Ovary (tissue), 7 donors: ENCODE measurements at regions not wholly inside any gene's neighbourhood (a gene's known extent, or its start where the extent isn't known, plus 50 kb on each side); places are given as distances from the start of the nearest gene placed in this dataset.

Experiments
- DNase-seq, 5 donors: peaks; one replicate each; pipeline ENCODE4 v3.0.0-alpha.2; 2019 to 2020
- H3K27ac ChIP-seq, 2 donors: fragments of 200-600 bp; one replicate each; pipeline versions ENCODE4 v1.5.1 to v1.8.0; 2019 to 2022
- H3K27me3 ChIP-seq: fragments of 200-600 bp; one replicate; pipeline ENCODE4 v1.8.0; 2022
- H3K36me3 ChIP-seq: fragments of 200-600 bp; sonication (generic); one replicate; pipeline ENCODE4 v1.5.1; 2019
- H3K4me1 ChIP-seq: one replicate; pipeline ENCODE4 v1.8.1; 2013; ENCODE audit warnings: mild to moderate bottlenecking, moderate library complexity; ENCODE audit not compliant: insufficient read depth
- H3K4me3 ChIP-seq: fragments of 200-600 bp; sonication (generic); one replicate; pipeline ENCODE4 v1.5.1; 2017
- H3K9me3 ChIP-seq, 2 donors: fragments of 200-600 bp in 1 of 2; sonication (generic) in 1 of 2; one replicate each; pipeline versions ENCODE4 v1.5.1 to v1.8.1; 2013 to 2019; ENCODE audit warnings: mild to moderate bottlenecking in 1 of 2, moderate library complexity in 1 of 2
- CTCF ChIP-seq, 3 donors: fragments of 450-650 bp in 2 of 3; fragments of 200-600 bp in 1 of 3; IDR thresholded peaks; one replicate each; pipeline versions ENCODE4 v1.5.1 to v1.8.0; 2016 to 2022; ENCODE audit warnings: antibody characterized with exemption in 3 of 3, mild to moderate bottlenecking in 1 of 3
- EP300 ChIP-seq: sonication (generic); formaldehyde crosslinking; IDR thresholded peaks from one replicate; pipeline ENCODE4 v1.6.1; 2017; ENCODE audit warnings: antibody characterized with exemption
- POLR2A ChIP-seq: fragments of 450-650 bp; IDR thresholded peaks from one replicate; pipeline ENCODE4 v1.6.1; 2017; ENCODE audit warnings: antibody characterized with exemption, mild to moderate bottlenecking, moderate library complexity
- WGBS, 3 donors: extraction: QIAGEN DNeasy Blood & Tissue Kit in 1 of 3; methylation state at CpG; one replicate each; pipeline versions ENCODE4 v1.1.5 to v1.1.7; 2013 to 2017; 5-methylcytosine and 5-hydroxymethylcytosine counted together
- intact Hi-C, 4 donors: fragments of 100-400 bp; cut with DNase I; formaldehyde crosslinking; loops; one replicate each; pipeline versions ENCODE4 v1.11.0 to v1.15.1; 2022 to 2023
- donor health status: DM: no; HTN: no; CAD: no; lungs with moderate emphysema.
- donor health status: DM: no; HTN: no; CAD: no.
- donor health status: Bipolar disorder and iron deficiency.
- donor health status: DM: no; HTN: no; CAD: no.
- donor health status: DM: yes; HTN: yes; CAD: no.

DNA sequence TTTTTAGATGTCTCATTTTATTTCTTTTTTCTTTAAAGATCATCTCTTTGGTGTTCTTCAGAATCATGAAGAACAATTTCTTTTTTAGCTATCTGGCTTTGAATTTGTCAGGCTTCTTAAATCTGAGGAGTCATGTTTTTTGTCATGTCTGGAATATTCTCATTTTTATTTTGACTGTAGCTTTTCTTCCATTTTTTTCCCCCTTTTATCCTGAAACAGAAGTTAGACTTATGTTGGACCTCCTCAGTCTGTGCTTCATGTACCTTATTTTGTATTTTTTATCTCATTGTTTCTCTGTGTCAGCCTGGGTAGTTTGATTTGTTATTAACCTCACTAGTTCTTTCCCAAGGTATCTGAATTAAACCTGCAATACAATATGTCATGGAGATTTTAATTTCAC is 319.2 kb upstream of the ADGRL4 start:
- H3K27ac ChIP-seq, result no peak overlapping the region
- no peaks in the 10 kb centered on the region for H3K36me3 ChIP-seq
- no peak for DNase-seq
- H3K4me3 ChIP-seq, result no peak overlapping the region
- H3K27me3 ChIP-seq, result no peaks in the 10 kb centered on the region
- no peaks in the 10 kb centered on the region for H3K4me1 ChIP-seq
- H3K9me3 ChIP-seq, result no peaks in the 10 kb centered on the region
- intact Hi-C loops, result no loop called here
- no peak for TF ChIP-seq POLR2A
- no peak for TF ChIP-seq EP300
- no peak for TF ChIP-seq CTCF (IDR thresholded peaks at IDR 0.05)

DNA sequence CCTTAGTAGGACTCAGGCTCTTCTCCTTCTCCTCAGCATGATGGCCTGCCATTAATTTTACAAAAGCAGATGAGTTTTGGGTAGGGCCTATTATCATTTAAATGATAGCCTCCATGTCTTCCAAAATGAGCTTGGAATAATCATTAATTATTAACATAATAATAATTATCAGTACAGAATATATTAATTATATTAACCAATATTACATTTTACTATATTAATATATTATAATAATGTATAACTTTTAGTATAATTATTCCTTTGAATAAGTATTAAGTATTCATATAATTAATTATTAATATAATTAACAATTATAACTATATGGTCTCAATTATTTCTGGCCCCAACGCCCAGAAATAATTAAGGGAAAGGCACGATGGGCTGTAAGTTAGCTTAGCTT is 318.6 kb upstream of the ADGRL4 start:
- Histone ChIP-seq H3K27me3 (no peaks in the 10 kb centered on the region), H3K36me3 (no peaks in the 10 kb centered on the region), H3K9me3 (no peaks in the 10 kb centered on the region), H3K27ac (no peak overlapping the region), H3K4me3 (no peak overlapping the region), H3K4me1 (no peaks in the 10 kb centered on the region)
- intact Hi-C loops, result no loop called here
- WGBS, 3 donors, result 93 to 94% (median 94%) methylated on average over 2 of the region's 2 CpGs
- no peak for DNase-seq
- TF ChIP-seq EP300 (no peak), CTCF (IDR thresholded peaks at IDR 0.05) (no peak), POLR2A (no peak)

- H3K4me1 ChIP-seq, result no peaks in the 10 kb centered on the region
- H3K9me3 ChIP-seq, result no peaks in the 10 kb centered on the region
- TF ChIP-seq EP300, result no peak
- intact Hi-C loops, result no loop called here
- H3K4me3 ChIP-seq, result no peak overlapping the region
- no peaks in the 10 kb centered on the region for H3K27me3 ChIP-seq
- no peaks in the 10 kb centered on the region for H3K36me3 ChIP-seq
- no peak for DNase-seq
- H3K27ac ChIP-seq, result no peak overlapping the region
- 34 to 48% (median 43%) methylated on average over 1 of the region's 1 CpG for WGBS, 3 donors
These were observed 316.9 kb upstream of the ADGRL4 start for GRCh38 chr1:79323239-79324025.

- H3K36me3 ChIP-seq, result no peaks in the 10 kb centered on the region
These were observed 316.0 kb upstream of the ADGRL4 start for GRCh38 chr1:79322511-79323027.

More at GRCh38 chr1:79322511-79323027, 316.0 kb upstream of the ADGRL4 start:
- H3K27ac ChIP-seq, result no peak overlapping the region
- no peaks in the 10 kb centered on the region for H3K27me3 ChIP-seq
- WGBS, 3 donors, result 94 to 96% (median 95%) methylated on average over 5 of the region's 5 CpGs
- no peak overlapping the region for H3K4me3 ChIP-seq
- TF ChIP-seq CTCF (IDR thresholded peaks at IDR 0.05) (no peak), EP300 (no peak), POLR2A (no peak)
- intact Hi-C loops, result no loop called here
- no peak for DNase-seq
- no peaks in the 10 kb centered on the region for H3K9me3 ChIP-seq
- no peaks in the 10 kb centered on the region for H3K4me1 ChIP-seq
